Karpas-422 (cell line): ENCODE measurements at regions not wholly inside any gene's neighbourhood (a gene's known extent, or its start where the extent isn't known, plus 50 kb on each side); places are given as distances from the start of the nearest gene placed in this dataset.
"Not testable (repeated sequence)": the region's sequence is repeated elsewhere in the genome, so short reads cannot be mapped to it uniquely, and the experiment has no call there.

Experiments
- DNase-seq: peaks from one replicate; pipeline ENCODE4 v3.0.0-alpha.2; 2015
- H2AFZ ChIP-seq: fragments of 200-600 bp; sonication (generic); 2 replicates; pipeline ENCODE4 v1.6.1; 2014; ENCODE audit warnings: antibody characterized with exemption, low read length, mixed read lengths
- H3K27ac ChIP-seq: fragments of 200-600 bp; sonication (generic); 2 replicates; pipeline ENCODE4 v1.5.1; 2014; ENCODE audit warnings: mild to moderate bottlenecking, low read length, moderate library complexity
- H3K27me3 ChIP-seq: fragments of 200-600 bp; sonication (generic); 2 replicates; pipeline ENCODE4 v1.6.1; 2014; ENCODE audit warnings: low read length, mixed read lengths
- H3K36me3 ChIP-seq: fragments of 200-600 bp; sonication (generic); 2 replicates; pipeline ENCODE4 v1.6.1; 2014; ENCODE audit warnings: low read length, mixed read lengths; ENCODE audit not compliant: insufficient read depth
- H3K4me1 ChIP-seq: fragments of 200-600 bp; sonication (generic); 2 replicates; pipeline ENCODE4 v1.6.1; 2014; ENCODE audit warnings: mild to moderate bottlenecking, low read length, mixed read lengths
- H3K4me2 ChIP-seq: fragments of 200-600 bp; sonication (generic); 2 replicates; pipeline ENCODE4 v1.6.1; 2014; ENCODE audit warnings: low read length, low read depth, mild to moderate bottlenecking; ENCODE audit not compliant: poor library complexity, severe bottlenecking
- H3K4me3 ChIP-seq: fragments of 200-600 bp; sonication (generic); 2 replicates; pipeline ENCODE4 v1.5.1; 2014; ENCODE audit warnings: mild to moderate bottlenecking, antibody characterized with exemption, low read length, mixed read lengths
- H3K79me2 ChIP-seq: fragments of 200-600 bp; sonication (generic); 2 replicates; pipeline ENCODE4 v1.6.1; 2014; ENCODE audit warnings: mild to moderate bottlenecking, low read length, mixed read lengths
- H3K9ac ChIP-seq: fragments of 200-600 bp; sonication (generic); 2 replicates; pipeline ENCODE4 v1.6.0; 2014; ENCODE audit warnings: low read length
- H3K9me2 ChIP-seq: fragments of 200-600 bp; sonication (generic), shearing (Covaris generic); replicated peaks from 2 replicates; pipeline ENCODE4 v1.6.0; 2014; ENCODE audit warnings: mild to moderate bottlenecking, low read length, moderate library complexity; ENCODE audit not compliant: insufficient read depth
- H3K9me3 ChIP-seq: fragments of 300-700, 200-600 bp; sonication (generic); 2 replicates; pipeline ENCODE4 v1.6.1; 2014; ENCODE audit warnings: low read length, mixed read lengths
- H4K20me1 ChIP-seq: fragments of 200-600 bp; sonication (generic); 2 replicates; pipeline ENCODE4 v1.6.1; 2014; ENCODE audit warnings: mild to moderate bottlenecking, antibody characterized with exemption, low read length, low read depth; ENCODE audit not compliant: insufficient read depth

DNA sequence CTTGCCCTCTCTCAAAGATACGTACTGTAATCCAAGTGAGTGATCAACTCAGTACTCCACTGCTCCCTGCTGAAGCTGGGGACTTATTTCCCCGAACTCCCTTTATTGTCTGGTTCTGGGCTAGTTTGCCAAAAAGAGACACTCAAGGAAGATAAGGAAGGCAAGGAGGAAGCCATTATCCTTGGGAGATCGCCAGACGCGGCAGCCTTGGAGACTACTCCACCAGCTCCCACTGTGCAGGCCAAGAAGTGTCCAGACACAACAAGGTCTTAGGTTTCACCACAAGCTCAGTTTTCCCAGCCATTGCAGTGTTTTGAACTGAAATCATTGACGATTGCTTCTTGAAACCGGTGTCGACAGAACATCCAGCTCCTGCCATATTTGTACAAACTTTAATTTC is 439.6 kb upstream of the UBE2E3 start:
- no peaks in the 10 kb centered on the region for H3K79me2 ChIP-seq
- H3K4me3 ChIP-seq = no peak overlapping the region
- H3K36me3 ChIP-seq = no peaks in the 10 kb centered on the region
- no peaks in the 10 kb centered on the region for H3K9me2 ChIP-seq
- no peaks in the 10 kb centered on the region for H3K27me3 ChIP-seq
- no peak overlapping the region for H2AFZ ChIP-seq
- no peaks in the 10 kb centered on the region for H4K20me1 ChIP-seq
- no peak overlapping the region for H3K9ac ChIP-seq
- DNase-seq = no peak
- H3K27ac ChIP-seq = no peak overlapping the region
- no peak overlapping the region for H3K4me2 ChIP-seq
- H3K9me3 ChIP-seq = no peaks in the 10 kb centered on the region
- H3K4me1 ChIP-seq = no peaks in the 10 kb centered on the region

DNA sequence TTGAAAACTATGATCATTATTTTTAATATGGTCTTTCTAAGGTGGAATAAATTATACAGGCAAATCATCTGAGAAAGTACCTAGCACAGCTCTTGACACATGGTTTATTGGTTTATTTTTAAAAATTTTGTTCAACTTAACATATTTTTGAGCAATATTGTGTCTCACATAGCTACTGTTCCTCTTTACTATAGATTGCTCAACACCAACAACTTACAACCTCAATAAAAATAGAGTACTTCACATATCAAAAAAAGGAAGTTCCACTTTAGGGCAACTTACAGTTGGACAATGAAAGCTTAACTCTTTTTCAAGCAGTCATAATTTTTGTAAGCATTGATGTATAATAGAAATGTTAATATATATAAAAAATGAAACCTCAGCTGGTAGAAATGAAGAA is 440.9 kb upstream of the UBE2E3 start:
- H3K27me3 ChIP-seq = no peaks in the 10 kb centered on the region
- H3K79me2 ChIP-seq = no peaks in the 10 kb centered on the region
- H2AFZ ChIP-seq = no peak overlapping the region
- H4K20me1 ChIP-seq = no peaks in the 10 kb centered on the region
- no peak overlapping the region for H3K4me2 ChIP-seq
- H3K9ac ChIP-seq = no peak overlapping the region
- no peak for DNase-seq
- H3K4me3 ChIP-seq = no peak overlapping the region
- no peaks in the 10 kb centered on the region for H3K9me3 ChIP-seq
- no peak overlapping the region for H3K27ac ChIP-seq
- H3K9me2 ChIP-seq = no peaks in the 10 kb centered on the region
- H3K36me3 ChIP-seq = no peaks in the 10 kb centered on the region
- H3K4me1 ChIP-seq = no peaks in the 10 kb centered on the region

DNA sequence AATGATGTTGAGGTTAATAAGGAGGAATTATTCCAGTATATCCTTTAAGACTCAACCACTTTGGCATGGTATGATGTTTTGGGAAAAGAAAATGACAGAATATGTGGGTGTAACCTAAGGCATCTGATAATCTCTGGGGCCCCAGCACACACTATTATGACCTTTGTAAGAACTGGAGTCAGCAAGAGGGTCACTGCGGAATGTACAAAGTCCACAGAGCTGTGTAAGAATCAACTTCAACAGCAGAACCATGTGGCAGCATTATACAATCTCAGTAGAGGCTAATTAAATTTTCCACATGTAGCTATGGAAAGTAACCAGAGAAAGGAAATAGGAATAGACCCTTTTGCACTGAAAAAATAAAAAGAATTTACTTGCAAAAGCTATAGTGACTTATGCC is 445.1 kb upstream of the UBE2E3 start:
- Histone ChIP-seq H3K9ac (no peak overlapping the region), H3K27ac (no peak overlapping the region), H3K9me2 (no peaks in the 10 kb centered on the region), H3K4me2 (no peak overlapping the region), H3K4me1 (no peaks in the 10 kb centered on the region), H3K79me2 (no peaks in the 10 kb centered on the region), H3K9me3 (no peaks in the 10 kb centered on the region), H2AFZ (no peak overlapping the region), H3K27me3 (no peaks in the 10 kb centered on the region), H3K36me3 (no peaks in the 10 kb centered on the region), H3K4me3 (no peak overlapping the region), H4K20me1 (no peaks in the 10 kb centered on the region)
- no peak for DNase-seq

DNA sequence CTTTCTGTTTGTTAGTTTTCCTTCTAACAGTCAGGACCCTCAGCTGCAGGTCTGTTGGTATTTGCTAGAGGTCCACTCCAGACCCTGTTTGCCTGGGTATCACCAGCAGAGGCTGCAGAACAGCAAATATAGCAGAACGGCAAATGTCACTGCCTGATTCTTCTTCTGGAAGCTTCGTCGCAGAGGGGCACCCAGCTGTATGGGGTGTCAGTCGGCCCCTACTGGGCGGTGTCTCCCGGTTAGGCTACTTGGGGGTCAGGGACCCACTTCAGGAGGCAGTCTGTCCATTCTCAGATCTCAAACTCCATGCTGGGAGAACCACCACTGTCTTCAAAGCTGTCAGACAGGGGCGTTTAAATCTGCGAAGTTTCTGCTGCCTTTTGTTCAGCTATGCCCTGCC is 448.6 kb upstream of the UBE2E3 start:
- H2AFZ ChIP-seq, H3K27me3 ChIP-seq, H3K27ac ChIP-seq, H3K4me3 ChIP-seq, H3K79me2 ChIP-seq, DNase-seq, H3K4me2 ChIP-seq, H3K9me2 ChIP-seq, H3K9ac ChIP-seq, H3K9me3 ChIP-seq, H4K20me1 ChIP-seq, H3K36me3 ChIP-seq, H3K4me1 ChIP-seq: not testable (repeated sequence)

DNA sequence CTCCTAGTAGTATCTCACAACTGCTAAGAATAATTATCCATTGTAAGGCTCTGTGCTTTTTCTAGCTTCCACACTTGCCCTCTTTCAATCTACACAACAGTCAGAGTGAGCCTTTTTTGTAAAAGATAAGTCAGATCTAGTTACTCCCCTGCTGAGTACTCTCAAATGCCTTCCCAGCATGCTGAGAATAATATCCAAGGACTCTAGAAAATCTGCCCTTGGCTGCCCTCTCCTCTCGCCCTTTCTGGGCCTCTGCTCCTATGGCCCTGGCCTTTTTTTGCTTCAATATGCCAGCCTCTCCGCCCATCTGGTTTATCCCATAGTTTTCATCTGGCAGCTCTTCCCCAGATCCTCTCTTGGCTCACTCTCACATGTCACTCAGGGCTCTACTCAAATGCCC is 455.9 kb upstream of the UBE2E3 start:
- H3K79me2 ChIP-seq = no peaks in the 10 kb centered on the region
- no peak overlapping the region for H3K9ac ChIP-seq
- no peak for DNase-seq
- H3K9me2 ChIP-seq = no peaks in the 10 kb centered on the region
- no peak overlapping the region for H2AFZ ChIP-seq
- no peaks in the 10 kb centered on the region for H3K9me3 ChIP-seq
- H4K20me1 ChIP-seq = no peaks in the 10 kb centered on the region
- no peak overlapping the region for H3K27ac ChIP-seq
- H3K4me1 ChIP-seq = no peaks in the 10 kb centered on the region
- H3K36me3 ChIP-seq = no peaks in the 10 kb centered on the region
- H3K4me3 ChIP-seq = no peak overlapping the region
- no peak overlapping the region for H3K4me2 ChIP-seq
- H3K27me3 ChIP-seq = no peaks in the 10 kb centered on the region

DNA sequence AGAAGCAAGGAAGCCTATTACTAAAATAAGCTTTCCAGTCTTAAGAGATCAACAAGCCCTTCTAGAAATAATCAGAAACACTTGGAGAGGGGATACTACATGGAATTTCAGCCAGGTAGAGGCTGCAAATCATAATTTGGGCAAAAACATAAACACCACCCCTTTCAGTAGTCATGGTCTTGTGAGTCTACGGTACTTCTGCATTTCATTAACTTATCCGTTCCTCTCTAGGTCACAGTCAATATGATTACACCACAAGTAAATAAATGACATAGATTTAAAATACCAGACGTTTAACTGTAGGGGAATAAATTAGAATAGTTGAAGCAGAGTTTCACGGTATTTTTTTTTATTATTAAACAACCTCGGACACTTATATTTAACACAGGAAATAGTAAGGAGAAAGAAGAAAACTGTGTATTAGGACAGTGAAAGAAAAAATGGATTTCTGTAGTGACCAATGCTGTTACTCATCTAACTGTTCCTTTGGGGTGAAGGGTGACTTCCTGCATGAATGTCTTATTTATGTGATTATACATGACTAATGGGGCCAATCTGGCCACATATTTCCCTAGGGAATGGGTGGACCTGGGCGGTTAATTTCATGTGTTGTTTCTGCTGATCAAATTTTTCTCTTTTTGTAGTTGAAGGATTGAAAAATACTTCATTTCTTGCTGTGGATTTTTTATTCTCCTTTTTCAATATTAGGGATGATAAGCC is 456.6 kb upstream of the UBE2E3 start:
- no peak overlapping the region for H3K27ac ChIP-seq
- no peak overlapping the region for H2AFZ ChIP-seq
- no peak for DNase-seq
- H3K4me2 ChIP-seq = no peak overlapping the region
- H3K79me2 ChIP-seq = no peaks in the 10 kb centered on the region
- H3K9me3 ChIP-seq = no peaks in the 10 kb centered on the region
- H3K36me3 ChIP-seq = no peaks in the 10 kb centered on the region
- no peaks in the 10 kb centered on the region for H3K4me1 ChIP-seq
- no peaks in the 10 kb centered on the region for H4K20me1 ChIP-seq
- H3K9me2 ChIP-seq = no peaks in the 10 kb centered on the region
- no peaks in the 10 kb centered on the region for H3K27me3 ChIP-seq
- H3K9ac ChIP-seq = no peak overlapping the region
- no peak overlapping the region for H3K4me3 ChIP-seq

DNA sequence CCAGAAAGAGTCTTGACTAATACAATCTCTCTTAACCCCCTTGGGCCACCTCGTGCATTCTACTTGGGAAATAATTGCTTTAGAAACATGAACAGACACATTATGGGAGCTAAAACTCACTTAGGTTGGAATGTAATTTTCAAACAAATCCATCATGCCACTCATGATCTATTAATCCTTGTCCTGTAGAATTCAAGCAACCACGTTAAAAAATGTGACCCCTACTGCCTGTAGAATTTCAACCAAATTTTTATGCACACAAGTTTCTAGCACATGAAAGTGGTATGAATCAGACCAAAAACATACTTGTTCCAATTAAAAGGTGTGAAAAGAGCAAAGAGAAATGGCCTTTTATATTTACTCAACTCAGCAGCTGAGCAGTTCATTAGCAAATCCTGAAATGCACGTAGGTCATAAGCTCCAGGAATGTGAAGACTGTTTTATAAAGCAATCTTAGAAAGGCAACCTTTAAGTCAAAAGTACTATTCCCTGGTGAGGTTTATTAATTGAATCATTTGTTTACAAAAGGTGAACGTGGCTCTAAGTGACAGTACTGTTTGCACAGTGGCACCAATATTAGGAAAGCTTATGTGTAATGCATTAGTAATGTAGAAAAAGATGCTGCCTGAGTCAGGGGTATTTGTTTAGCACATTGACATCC is 459.4 kb upstream of the UBE2E3 start:
- no peaks in the 10 kb centered on the region for H3K9me3 ChIP-seq
- H3K9ac ChIP-seq = no peak overlapping the region
- H4K20me1 ChIP-seq = no peaks in the 10 kb centered on the region
- no peak overlapping the region for H3K27ac ChIP-seq
- no peak for DNase-seq
- no peaks in the 10 kb centered on the region for H3K36me3 ChIP-seq
- H3K27me3 ChIP-seq = no peaks in the 10 kb centered on the region
- H3K79me2 ChIP-seq = no peaks in the 10 kb centered on the region
- no peak overlapping the region for H2AFZ ChIP-seq
- H3K9me2 ChIP-seq = no peaks in the 10 kb centered on the region
- no peaks in the 10 kb centered on the region for H3K4me1 ChIP-seq
- H3K4me3 ChIP-seq = no peak overlapping the region
- no peak overlapping the region for H3K4me2 ChIP-seq

DNA sequence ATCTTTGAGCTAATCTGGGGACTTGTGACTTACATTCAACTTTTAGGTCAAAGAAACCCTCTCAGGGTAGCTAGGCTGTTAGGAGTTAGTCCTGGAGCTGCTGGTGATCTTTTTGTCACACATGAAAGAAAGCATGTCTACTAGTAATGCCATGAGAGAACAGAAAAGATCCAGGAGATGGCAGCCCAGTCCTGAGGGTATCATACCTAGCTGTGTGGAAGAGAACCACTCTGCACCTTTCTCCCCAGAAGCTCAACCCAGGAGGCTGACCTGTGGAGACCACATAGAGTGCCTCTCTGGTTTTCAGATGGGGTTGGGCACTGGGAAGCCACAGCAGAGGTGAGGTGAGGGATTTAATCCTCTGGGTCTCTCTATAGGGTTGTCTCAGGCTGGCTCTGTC is 460.2 kb upstream of the UBE2E3 start:
- H2AFZ ChIP-seq = no peak overlapping the region
- no peak for DNase-seq
- no peaks in the 10 kb centered on the region for H3K9me3 ChIP-seq
- no peak overlapping the region for H3K9ac ChIP-seq
- H3K4me3 ChIP-seq = no peak overlapping the region
- no peaks in the 10 kb centered on the region for H3K4me1 ChIP-seq
- no peaks in the 10 kb centered on the region for H3K27me3 ChIP-seq
- H3K79me2 ChIP-seq = no peaks in the 10 kb centered on the region
- H3K4me2 ChIP-seq = no peak overlapping the region
- no peaks in the 10 kb centered on the region for H3K9me2 ChIP-seq
- no peak overlapping the region for H3K27ac ChIP-seq
- H3K36me3 ChIP-seq = no peaks in the 10 kb centered on the region
- H4K20me1 ChIP-seq = no peaks in the 10 kb centered on the region
